ENCODE measurements at regions not wholly inside any gene's neighbourhood (a gene's known extent, or its start where the extent isn't known, plus 50 kb on each side); places are given as distances from the start of the nearest gene placed in this dataset.

- Histone ChIP-seq H3K27me3 (ENCODE audit: control insufficient read depth in 2 of 2, insufficient read depth in 2 of 2, low read length in 2 of 2) (peaks cover 3 to 4% of the 10 kb centered on the region in 2 experiments), H3K79me2 (ENCODE audit: control insufficient read depth, insufficient read depth, low read length) (no peaks in the 10 kb centered on the region), H3K9me3 (replicated peaks; ENCODE audit: control insufficient read depth, insufficient read depth, low read length) (no peaks in the 10 kb centered on the region), H2AFZ (ENCODE audit: low read depth, low read length) (no peak overlapping the region), H4K20me1 (replicated peaks; ENCODE audit: control insufficient read depth, extremely low read depth, insufficient read depth, low read length) (no peaks in the 10 kb centered on the region), H3K4me1 (ENCODE audit: control insufficient read depth, extremely low read depth, insufficient read depth, low read length) (peaks cover 2% of the 10 kb centered on the region), H3K4me3 (replicated peaks in 1 of 3; ENCODE audit: insufficient read depth in 1 of 3, low read depth in 1 of 3, low read length in 3 of 3) (no peak overlapping the region), H3K9me1 (replicated peaks; ENCODE audit: control insufficient read depth, extremely low read depth, insufficient read depth, low read length) (no peaks in the 10 kb centered on the region), H3K9ac (replicated peaks; ENCODE audit: extremely low read depth, insufficient read depth, low read length) (no peak overlapping the region), H3K27ac (ENCODE audit: insufficient read depth, low read depth, low read length) (no peak overlapping the region), H3K36me3 (ENCODE audit: control insufficient read depth in 2 of 2, extremely low read depth in 1 of 2, insufficient read depth in 2 of 2, low read length in 2 of 2) (no peaks in the 10 kb centered on the region), H3K4me2 (ENCODE audit: insufficient read depth, low read length) (no peak overlapping the region)
- POLR2A ChIA-PET = no interaction called here
- no peak for TF ChIP-seq CTCF (IDR thresholded peaks at IDR 0.05; ENCODE audit: extremely low read depth in 1 of 2, insufficient read depth in 1 of 2, low read depth in 1 of 2, low read length in 2 of 2)
- TF ChIP-seq MYC (IDR thresholded peaks at IDR 0.05; ENCODE audit: low read depth, low read length) = no peak
- no peak for TF ChIP-seq JUN (IDR thresholded peaks at IDR 0.05; ENCODE audit: borderline replicate concordance, insufficient read depth, insufficient read length, low read depth)
- TF ChIP-seq POLR2AphosphoS5 (IDR thresholded peaks at IDR 0.05; ENCODE audit: insufficient read depth, low read depth, low read length) = no peak
- no peak for TF ChIP-seq EZH2 (IDR thresholded peaks at IDR 0.05; ENCODE audit: borderline replicate concordance, low read depth, low read length, severe bottlenecking)
- TF ChIP-seq GATA2 (IDR thresholded peaks at IDR 0.05; ENCODE audit: insufficient read depth, insufficient read length, low read depth, low read length) = no peak
- no peak for TF ChIP-seq POLR2A (IDR thresholded peaks at IDR 0.05; ENCODE audit: low read depth, low read length)
- no peak for TF ChIP-seq MAX (IDR thresholded peaks at IDR 0.05; ENCODE audit: insufficient read depth, insufficient read length)
- TF ChIP-seq FOS (IDR thresholded peaks at IDR 0.05; ENCODE audit: borderline replicate concordance, insufficient read depth, low read length) = no peak
- CTCF ChIA-PET = interaction anchor here (1.2 to 1.3 kb wide), 2 partner anchors 20 to 211 kb away, joined by 3 read pairs; no protein-coding TSS in a partner anchor
- intact Hi-C loops (cut with micrococcal nuclease) (no loop called here), dilution Hi-C loops (cut with MboI; ENCODE audit: extremely low pct_ligation_motif_present, low sequenced_read_pairs) (no loop called here)
- no TSS peak for BruUV-seq (replicated peaks)
- FAIRE-seq (no peak), DNase-seq (ENCODE audit: low read depth, low spot score) (no peak)
Measured at GRCh38 chr13:29903996-29904395, 53.6 kb upstream of the UBL3 start.
